HFF-Myc (cell line): ENCODE measurements at regions not wholly inside any gene's neighbourhood (a gene's known extent, or its start where the extent isn't known, plus 50 kb on each side); places are given as distances from the start of the nearest gene placed in this dataset.

ENCODE experiments used
- DNase-seq: peaks from one replicate; pipeline ENCODE4 v3.0.0-alpha.2; 2011; ENCODE audit warnings: low read depth; ENCODE audit errors: extremely low read depth
- H3K4me3 ChIP-seq: replicated peaks from 2 replicates; pipeline ENCODE4 v1.5.1; 2011; ENCODE audit warnings: low read depth, mild to moderate bottlenecking, control low read depth, low read length
- CTCF ChIP-seq: IDR thresholded peaks from 2 replicates; pipeline ENCODE4 v1.5.1; 2012; ENCODE audit warnings: mild to moderate bottlenecking, low read depth, low read length, control low read depth; ENCODE audit errors: missing control alignments

GRCh38 chrX:106404512-106404911 lies 207.3 kb upstream of the RADX start:
- no peak for TF ChIP-seq CTCF
- DNase-seq: no peak
- H3K4me3 ChIP-seq: no peak overlapping the region

GRCh38 chrX:106415276-106415895 lies 196.4 kb upstream of the RADX start:
- no peak for DNase-seq
- no peak overlapping the region for H3K4me3 ChIP-seq
- TF ChIP-seq CTCF: peak; percentile 51

- DNase-seq: no peak
- no peak for TF ChIP-seq CTCF
- H3K4me3 ChIP-seq: no peak overlapping the region
These were observed 175.1 kb upstream of the RADX start for GRCh38 chrX:106436691-106437090.

GRCh38 chrX:106437407-106437806 lies 174.4 kb upstream of the RADX start:
- DNase-seq: no peak
- TF ChIP-seq CTCF: no peak
- H3K4me3 ChIP-seq: no peak overlapping the region

- no peak overlapping the region for H3K4me3 ChIP-seq
- TF ChIP-seq CTCF: no peak
- no peak for DNase-seq
These were observed 161.4 kb upstream of the RADX start for GRCh38 chrX:106450405-106450804.

GRCh38 chrX:106451933-106452332 lies 159.8 kb upstream of the RADX start:
- DNase-seq: no peak
- no peak for TF ChIP-seq CTCF
- no peak overlapping the region for H3K4me3 ChIP-seq

- no peak for DNase-seq
- H3K4me3 ChIP-seq: no peak overlapping the region
- no peak for TF ChIP-seq CTCF
These were observed 156.8 kb upstream of the RADX start for GRCh38 chrX:106454991-106455390.
